GM10248 (cell line): ENCODE measurements at regions not wholly inside any gene's neighbourhood (a gene's known extent, or its start where the extent isn't known, plus 50 kb on each side); places are given as distances from the start of the nearest gene placed in this dataset.
"Not testable (repeated sequence)": the region's sequence is repeated elsewhere in the genome, so short reads cannot be mapped to it uniquely, and the experiment has no call there.

Experiments used
- CTCF ChIA-PET: fragments of 300-600 bp; sonication (Branson Sonifier 250); formaldehyde crosslinking; extraction: SDS; loops from one replicate; lab custom pipeline; 2021; ENCODE audit warnings: antibody characterized with exemption; lab: Yijun Ruan, JAX
- POLR2A ChIA-PET: fragments of 350-650 bp; sonication (Branson Sonifier 250); formaldehyde crosslinking; extraction: SDS; loops from one replicate; lab custom pipeline; 2020; ENCODE audit warnings: antibody characterized with exemption; lab: Yijun Ruan, JAX
- DNase-seq: peaks from one replicate; pipeline ENCODE4 v3.0.0; 2012; ENCODE audit errors: extremely low spot score
- TF ChIP-seq, protein P1 (sequence below): IDR thresholded peaks from 2 replicates; pipeline ENCODE4 v1.5.1; 2012; ENCODE audit warnings: mild to moderate bottlenecking, low read depth; ENCODE audit errors: extremely low read depth, missing control alignments, control extremely low read depth

GRCh38 chr7:136392856-136393255, 415.7 kb upstream of the MTPN start:
- TF ChIP-seq, protein P1, sequence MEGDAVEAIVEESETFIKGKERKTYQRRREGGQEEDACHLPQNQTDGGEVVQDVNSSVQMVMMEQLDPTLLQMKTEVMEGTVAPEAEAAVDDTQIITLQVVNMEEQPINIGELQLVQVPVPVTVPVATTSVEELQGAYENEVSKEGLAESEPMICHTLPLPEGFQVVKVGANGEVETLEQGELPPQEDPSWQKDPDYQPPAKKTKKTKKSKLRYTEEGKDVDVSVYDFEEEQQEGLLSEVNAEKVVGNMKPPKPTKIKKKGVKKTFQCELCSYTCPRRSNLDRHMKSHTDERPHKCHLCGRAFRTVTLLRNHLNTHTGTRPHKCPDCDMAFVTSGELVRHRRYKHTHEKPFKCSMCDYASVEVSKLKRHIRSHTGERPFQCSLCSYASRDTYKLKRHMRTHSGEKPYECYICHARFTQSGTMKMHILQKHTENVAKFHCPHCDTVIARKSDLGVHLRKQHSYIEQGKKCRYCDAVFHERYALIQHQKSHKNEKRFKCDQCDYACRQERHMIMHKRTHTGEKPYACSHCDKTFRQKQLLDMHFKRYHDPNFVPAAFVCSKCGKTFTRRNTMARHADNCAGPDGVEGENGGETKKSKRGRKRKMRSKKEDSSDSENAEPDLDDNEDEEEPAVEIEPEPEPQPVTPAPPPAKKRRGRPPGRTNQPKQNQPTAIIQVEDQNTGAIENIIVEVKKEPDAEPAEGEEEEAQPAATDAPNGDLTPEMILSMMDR, result no peak
- no peak for DNase-seq
- CTCF ChIA-PET, result interaction anchor here (1.1 to 1.4 kb wide), 2 partner anchors 9 to 13 kb away, joined by 3 to 5 read pairs; no protein-coding TSS in a partner anchor
- POLR2A ChIA-PET, result no interaction called here

GRCh38 chr7:136391371-136391770, 414.2 kb upstream of the MTPN start:
- no peak for DNase-seq
- ChIA-PET CTCF (interaction anchor here (1.4 to 1.7 kb wide), 2 partner anchors 9 to 15 kb away, joined by 5 to 7 read pairs; no protein-coding TSS in a partner anchor), POLR2A (no interaction called here)
- TF ChIP-seq, protein P1, result no peak

DNA sequence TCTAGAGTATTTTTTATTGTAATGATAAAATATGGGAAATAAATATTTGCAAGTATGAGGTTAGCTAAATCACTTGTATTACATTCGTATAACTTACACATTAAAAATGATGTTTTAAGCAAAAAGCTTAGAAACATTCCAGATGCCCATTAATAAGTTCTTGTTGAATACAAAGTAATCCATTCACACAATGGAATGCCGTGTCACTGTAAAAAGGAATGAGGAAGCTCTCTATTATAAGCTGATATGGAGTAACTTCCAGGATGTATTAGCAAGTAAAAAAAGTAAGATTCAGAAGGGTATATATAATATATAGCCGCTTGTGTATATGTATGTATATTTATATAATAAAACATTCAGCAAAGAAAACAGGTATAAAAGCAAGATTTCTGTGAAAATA, 412.8 kb upstream of the MTPN start:
- ChIA-PET POLR2A (no interaction called here), CTCF (interaction anchor here (0.9 kb wide), 1 partner anchor 11 kb away, joined by 3 read pairs; no protein-coding TSS in a partner anchor)
- DNase-seq, result no peak
- TF ChIP-seq, protein P1, result no peak

DNA sequence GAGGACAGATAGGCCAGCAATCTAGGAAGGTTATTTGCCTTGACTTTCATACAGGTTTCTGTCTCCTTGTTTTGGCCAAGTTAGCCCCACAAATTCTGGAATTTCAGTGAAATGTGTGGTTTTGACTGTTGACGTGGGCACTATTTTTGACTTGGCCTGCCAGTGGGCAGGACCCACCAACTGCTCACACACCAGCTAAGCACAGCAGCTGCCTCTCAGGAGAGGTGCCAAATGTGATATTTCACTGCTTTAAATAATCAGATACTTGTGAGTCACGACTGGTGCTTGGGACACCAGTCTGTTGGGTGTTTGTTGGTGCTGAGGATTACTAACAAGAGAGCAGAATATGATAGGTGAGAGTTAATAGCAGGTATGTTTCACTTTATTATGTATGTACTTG, 409.7 kb upstream of the MTPN start:
- ChIA-PET POLR2A (no interaction called here), CTCF (no interaction called here)
- no peak for DNase-seq
- TF ChIP-seq, protein P1, result no peak

DNA sequence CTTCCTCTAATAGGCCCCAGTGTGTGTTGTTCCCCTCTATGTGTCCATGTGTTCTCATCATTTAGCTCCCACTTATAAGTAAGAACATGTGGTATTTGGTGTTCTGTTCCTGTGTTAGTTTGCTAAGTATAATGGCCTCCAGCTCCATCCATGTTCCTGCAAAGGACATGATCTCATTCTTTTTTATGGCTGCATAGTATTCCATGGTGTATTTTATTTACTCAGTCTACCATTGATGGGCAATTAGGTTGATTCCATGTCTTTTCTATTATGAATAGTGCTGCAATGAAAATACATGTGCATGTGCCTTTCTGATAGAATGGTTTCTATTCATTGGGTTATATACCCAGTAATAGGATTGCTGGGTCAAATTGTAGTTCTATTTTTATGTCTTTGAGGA, 394.2 kb upstream of the MTPN start:
- POLR2A ChIA-PET, DNase-seq: not testable (repeated sequence)
- CTCF ChIA-PET, result interaction anchor here (1.3 kb wide), 1 partner anchor 22 kb away, joined by 4 read pairs; no protein-coding TSS in a partner anchor

- ChIA-PET CTCF (interaction anchor here (1.1 kb wide), 1 partner anchor 9 kb away, joined by 3 read pairs; no protein-coding TSS in a partner anchor), POLR2A (no interaction called here)
- TF ChIP-seq, protein P1, result no peak
- DNase-seq, result no peak
Observed at GRCh38 chr7:136370137-136370536, 393.0 kb upstream of the MTPN start.

DNA sequence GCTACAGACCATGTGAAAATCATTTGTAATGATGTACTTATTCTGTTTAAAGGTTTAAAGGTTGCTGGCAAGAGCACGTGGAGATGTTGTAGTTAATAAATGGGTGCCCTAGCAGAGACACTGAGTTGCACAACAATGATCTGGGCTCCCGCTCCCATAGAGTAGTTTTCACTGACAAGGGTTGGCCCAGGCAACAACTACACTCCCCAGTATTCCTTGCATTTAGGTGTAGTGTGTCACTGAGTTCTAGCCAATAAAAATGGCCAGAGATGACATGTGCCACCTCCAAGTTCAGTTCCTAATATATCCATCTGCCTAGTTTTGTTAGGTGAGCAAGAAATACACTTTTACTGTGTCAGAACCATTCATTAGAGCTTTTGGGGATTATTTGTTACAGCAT, 392.1 kb upstream of the MTPN start:
- no peak for DNase-seq
- ChIA-PET CTCF (interaction anchor here (1.1 kb wide), 1 partner anchor 10 kb away, joined by 3 read pairs; no protein-coding TSS in a partner anchor), POLR2A (no interaction called here)
- TF ChIP-seq, protein P1, result no peak
